ENCODE measurements at regions not wholly inside any gene's neighbourhood (a gene's known extent, or its start where the extent isn't known, plus 50 kb on each side); places are given as distances from the start of the nearest gene placed in this dataset.

DNA sequence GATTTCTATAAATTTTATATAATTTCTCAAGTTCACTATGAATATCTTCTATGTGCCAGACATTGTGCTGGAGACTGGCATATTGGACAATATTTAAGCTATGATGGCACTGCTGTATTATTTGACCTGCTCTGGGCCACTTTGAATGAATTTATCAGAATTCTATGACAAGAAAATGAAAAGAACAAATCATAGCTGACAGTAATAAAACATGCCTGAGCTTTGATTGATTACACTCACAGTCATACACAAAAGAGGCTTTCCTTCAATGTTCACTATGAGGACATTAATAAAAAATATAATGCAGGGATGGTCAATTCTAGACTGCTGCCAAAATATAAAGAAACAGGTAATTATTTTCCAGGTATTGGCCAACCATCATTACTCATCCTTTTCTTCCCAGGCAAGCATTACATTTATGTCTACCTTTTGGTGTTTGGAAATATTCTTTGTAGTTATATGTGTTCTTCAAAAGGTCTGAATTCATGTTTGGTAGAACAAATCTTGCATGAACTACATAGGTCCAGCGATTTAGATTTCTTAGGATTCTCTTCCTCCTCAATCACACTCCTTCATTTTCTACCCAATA, 81.0 kb upstream of the ALCAM start:
- no peak for TF ChIP-seq HDAC6 (IDR thresholded peaks at IDR 0.05; ENCODE audit: unreplicated experiment)
- no peak for TF ChIP-seq TAF1 (IDR thresholded peaks at IDR 0.05; ENCODE audit: borderline replicate concordance, low read depth, low read length)
